A549 (cell line): ENCODE measurements at regions not wholly inside any gene's neighbourhood (a gene's known extent, or its start where the extent isn't known, plus 50 kb on each side); places are given as distances from the start of the nearest gene placed in this dataset.

Experiments
- ATOH8 ChIP-seq: fragments of 250-450 bp; sonication (Bioruptor Pico); IDR thresholded peaks from 2 replicates; pipeline ENCODE4 v1.5.0; 2020; ENCODE audit warnings: low read depth, mild to moderate bottlenecking, moderate library complexity
- CHD2 ChIP-seq: fragments of 150-350 bp; IDR thresholded peaks from 2 replicates; pipeline ENCODE4 v1.6.1; 2014; ENCODE audit warnings: low read length; ENCODE audit not compliant: partially characterized antibody
- CTCF ChIP-seq: fragments of >200 bp; sonication (Bioruptor Twin); formaldehyde crosslinking; IDR thresholded peaks from 3 replicates; pipeline ENCODE4 v1.5.1; 2016
- GATA3 ChIP-seq: IDR thresholded peaks from 2 replicates; pipeline ENCODE4 v1.6.1; 2012; ENCODE audit warnings: borderline replicate concordance
- HMGXB4 ChIP-seq: fragments of 250-450 bp; sonication (Bioruptor Pico); IDR thresholded peaks from 2 replicates; pipeline ENCODE4 v1.5.0; 2021; ENCODE audit warnings: mild to moderate bottlenecking, moderate library complexity, borderline replicate concordance
- JUN ChIP-seq, 2 experiments: fragments of >200 bp; sonication (Bioruptor Twin); formaldehyde crosslinking; IDR thresholded peaks; 2 replicates in 1 of 2; 3 replicates in 1 of 2; pipeline ENCODE4 v1.6.1; 2016 to 2017
- KDM1A ChIP-seq: fragments of 200-600 bp; sonication (generic); IDR thresholded peaks from 2 replicates; pipeline ENCODE4 v1.6.1; 2016; ENCODE audit warnings: low read depth, mild to moderate bottlenecking
- PBX3 ChIP-seq: IDR thresholded peaks from 2 replicates; pipeline ENCODE4 v1.6.1; 2012
- POLR2A ChIP-seq: IDR thresholded peaks from 2 replicates; pipeline ENCODE4 v1.6.1; 2012; ENCODE audit warnings: mild to moderate bottlenecking, low read length
- RCOR1 ChIP-seq: fragments of 150-350 bp; IDR thresholded peaks from 2 replicates; pipeline ENCODE4 v1.6.1; 2014; ENCODE audit warnings: antibody characterized with exemption, low read length, low read depth
- REST ChIP-seq: fragments of 200-600 bp; sonication (generic); IDR thresholded peaks from 2 replicates; pipeline ENCODE4 v1.6.1; 2016; ENCODE audit warnings: antibody characterized with exemption, mild to moderate bottlenecking, moderate library complexity
- RFX5 ChIP-seq: fragments of 450-650 bp; IDR thresholded peaks from 2 replicates; pipeline ENCODE4 v1.7.1; 2014; ENCODE audit warnings: antibody characterized with exemption, mild to moderate bottlenecking, moderate library complexity
- TP53 ChIP-seq: fragments of 250-450 bp; sonication (Bioruptor Pico); IDR thresholded peaks from 2 replicates; pipeline ENCODE4 v1.5.0; 2021; ENCODE audit warnings: mild to moderate bottlenecking, moderate library complexity

- TF ChIP-seq PBX3 (no peak), CTCF (no peak), POLR2A (no peak), REST (no peak), CHD2 (no peak), TP53 (no peak), GATA3 (no peak), HMGXB4 (CRISPR knock-in tag) (no peak), JUN (IDR thresholded peaks at IDR 0.05) (no peak), ATOH8 (no peak), KDM1A (no peak), RFX5 (no peak), RCOR1 (no peak)
These were observed 59.8 kb upstream of the COX7C start for GRCh38 chr5:86557920-86558319.
